DOHH2 (cell line): ENCODE measurements at regions not wholly inside any gene's neighbourhood (a gene's known extent, or its start where the extent isn't known, plus 50 kb on each side); places are given as distances from the start of the nearest gene placed in this dataset.

Source experiments
- EZH2phosphoT487 ChIP-seq: fragments of 200-600 bp; sonication (generic); IDR thresholded peaks from 2 replicates; pipeline ENCODE4 v1.6.1; 2017; ENCODE audit warnings: borderline replicate concordance, mild to moderate bottlenecking, antibody characterized with exemption, low read length, moderate library complexity, mixed read lengths
- TF ChIP-seq, protein P1 (sequence below): fragments of 200-600 bp; sonication (generic); IDR thresholded peaks from one replicate; pipeline ENCODE4 v1.5.1; 2014; ENCODE audit warnings: antibody characterized with exemption, mild to moderate bottlenecking, low read depth, low read length; ENCODE audit not compliant: poor library complexity, severe bottlenecking

DNA sequence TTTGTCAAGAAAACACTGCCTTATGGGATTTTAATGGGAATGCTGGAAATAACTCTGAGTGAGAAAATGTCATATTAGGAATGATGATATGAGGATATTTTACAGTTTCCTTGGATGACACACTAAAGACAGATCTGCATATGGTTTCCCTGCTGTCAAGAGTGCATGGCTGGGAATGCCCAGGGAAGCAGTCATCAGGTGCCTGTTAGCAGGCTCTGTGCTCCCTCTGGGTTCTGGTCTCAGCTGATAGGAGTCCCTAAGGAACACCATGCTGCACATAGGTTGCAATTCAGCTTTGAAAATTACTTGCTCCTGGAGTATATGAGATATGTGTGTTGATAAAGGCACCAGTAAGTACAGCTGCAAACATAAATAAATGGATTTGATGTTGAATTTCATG is 1064.6 kb downstream of the TUSC7 start:
- TF ChIP-seq, protein P1, sequence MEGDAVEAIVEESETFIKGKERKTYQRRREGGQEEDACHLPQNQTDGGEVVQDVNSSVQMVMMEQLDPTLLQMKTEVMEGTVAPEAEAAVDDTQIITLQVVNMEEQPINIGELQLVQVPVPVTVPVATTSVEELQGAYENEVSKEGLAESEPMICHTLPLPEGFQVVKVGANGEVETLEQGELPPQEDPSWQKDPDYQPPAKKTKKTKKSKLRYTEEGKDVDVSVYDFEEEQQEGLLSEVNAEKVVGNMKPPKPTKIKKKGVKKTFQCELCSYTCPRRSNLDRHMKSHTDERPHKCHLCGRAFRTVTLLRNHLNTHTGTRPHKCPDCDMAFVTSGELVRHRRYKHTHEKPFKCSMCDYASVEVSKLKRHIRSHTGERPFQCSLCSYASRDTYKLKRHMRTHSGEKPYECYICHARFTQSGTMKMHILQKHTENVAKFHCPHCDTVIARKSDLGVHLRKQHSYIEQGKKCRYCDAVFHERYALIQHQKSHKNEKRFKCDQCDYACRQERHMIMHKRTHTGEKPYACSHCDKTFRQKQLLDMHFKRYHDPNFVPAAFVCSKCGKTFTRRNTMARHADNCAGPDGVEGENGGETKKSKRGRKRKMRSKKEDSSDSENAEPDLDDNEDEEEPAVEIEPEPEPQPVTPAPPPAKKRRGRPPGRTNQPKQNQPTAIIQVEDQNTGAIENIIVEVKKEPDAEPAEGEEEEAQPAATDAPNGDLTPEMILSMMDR = no peak
- TF ChIP-seq EZH2phosphoT487 = no peak
